GM23338 (cell line): ENCODE measurements at regions not wholly inside any gene's neighbourhood (a gene's known extent, or its start where the extent isn't known, plus 50 kb on each side); places are given as distances from the start of the nearest gene placed in this dataset.

ENCODE experiments used
- ATAC-seq: fragments of 200-7000 bp; cut with Tn5 transposase; 3 replicates; pipeline ENCODE4 v1.9.1; 2020
- DNase-seq: peaks from one replicate; pipeline ENCODE4 v3.0.0-alpha.2; 2015; ENCODE audit warnings: low spot score
- H2AFZ ChIP-seq: fragments of 200-600 bp; sonication (generic); 2 replicates; pipeline ENCODE4 v1.8.0; 2016; ENCODE audit warnings: antibody characterized with exemption, mild to moderate bottlenecking, moderate library complexity
- H3F3A ChIP-seq: fragments of 200-600 bp; sonication (generic); replicated peaks from 2 replicates; pipeline ENCODE4 v1.8.0; 2017; ENCODE audit warnings: antibody characterized with exemption, mixed run types, low read depth
- H3K27ac ChIP-seq: fragments of 200-600 bp; sonication (generic); 2 replicates; pipeline ENCODE4 v1.6.1; 2016; ENCODE audit warnings: low read depth
- H3K27me3 ChIP-seq: fragments of 200-600 bp; sonication (generic); 2 replicates; pipeline ENCODE4 v1.8.0; 2016; ENCODE audit warnings: mild to moderate bottlenecking, mixed run types, moderate library complexity; ENCODE audit not compliant: insufficient read depth
- H3K36me3 ChIP-seq: fragments of 200-600 bp; sonication (generic); 2 replicates; pipeline ENCODE4 v1.8.0; 2016; ENCODE audit warnings: mild to moderate bottlenecking; ENCODE audit not compliant: insufficient read depth
- H3K4me1 ChIP-seq: fragments of 200-600 bp; sonication (generic); 2 replicates; pipeline ENCODE4 v1.8.0; 2016; ENCODE audit warnings: mild to moderate bottlenecking, moderate library complexity; ENCODE audit not compliant: insufficient read depth
- H3K4me2 ChIP-seq: fragments of 200-600 bp; sonication (generic); 2 replicates; pipeline ENCODE4 v1.7.1; 2017; ENCODE audit warnings: mixed run types
- H3K4me3 ChIP-seq: fragments of 200-600 bp; sonication (generic); 2 replicates; pipeline ENCODE4 v1.6.1; 2016; ENCODE audit warnings: mixed run types
- H3K79me2 ChIP-seq: fragments of 200-600 bp; sonication (generic); replicated peaks from 2 replicates; pipeline ENCODE4 v1.8.0; 2017; ENCODE audit warnings: mild to moderate bottlenecking; ENCODE audit not compliant: insufficient read depth
- H3K9me2 ChIP-seq: fragments of 200-600 bp; sonication (generic); 2 replicates; pipeline ENCODE4 v1.8.0; 2017; ENCODE audit not compliant: insufficient read depth
- H4K20me1 ChIP-seq: fragments of 200-600 bp; sonication (generic); replicated peaks from 2 replicates; pipeline ENCODE4 v1.8.0; 2017; ENCODE audit warnings: mild to moderate bottlenecking; ENCODE audit not compliant: insufficient read depth
- H3K27ac Mint-ChIP-seq: 2 replicates; pipeline ENCODE4 v1.8.0; 2020; ENCODE audit warnings: inconsistent platforms, mild to moderate bottlenecking, moderate library complexity, mixed read lengths
- H3K27me3 Mint-ChIP-seq: 3 replicates; pipeline ENCODE4 v1.8.0; 2022; ENCODE audit warnings: low read depth, mild to moderate bottlenecking, moderate library complexity, mixed read lengths, inconsistent platforms; ENCODE audit not compliant: insufficient read depth, poor library complexity
- H3K36me3 Mint-ChIP-seq: 3 replicates; pipeline ENCODE4 v1.8.0; 2021; ENCODE audit warnings: low read depth, mild to moderate bottlenecking, inconsistent platforms, moderate library complexity, mixed read lengths
- H3K4me1 Mint-ChIP-seq: 3 replicates; pipeline ENCODE4 v1.8.0; 2020; ENCODE audit warnings: mild to moderate bottlenecking, inconsistent platforms, mixed read lengths
- H3K4me3 Mint-ChIP-seq: 3 replicates; pipeline ENCODE4 v1.8.0; 2021; ENCODE audit warnings: moderate library complexity, mild to moderate bottlenecking, inconsistent platforms, mixed read lengths
- H3K9me3 Mint-ChIP-seq: 3 replicates; pipeline ENCODE4 v1.8.0; 2020; ENCODE audit warnings: moderate library complexity, mild to moderate bottlenecking, inconsistent platforms, mixed read lengths
- CREB1 ChIP-seq: fragments of 250-450 bp; sonication (Bioruptor Pico); IDR thresholded peaks from 2 replicates; pipeline ENCODE4 v1.5.0; 2020; ENCODE audit warnings: low read depth, mild to moderate bottlenecking, moderate library complexity
- EZH2 ChIP-seq: fragments of 200-600 bp; sonication (generic); IDR thresholded peaks from one replicate; pipeline ENCODE4 v1.8.0; 2017; ENCODE audit warnings: antibody characterized with exemption, mild to moderate bottlenecking, low read depth; ENCODE audit not compliant: unreplicated experiment
- NANOG ChIP-seq: IDR thresholded peaks from 2 replicates; pipeline ENCODE4 v1.6.1; 2016; ENCODE audit warnings: antibody characterized with exemption, borderline replicate concordance
- POLR2AphosphoS5 ChIP-seq: IDR thresholded peaks from 2 replicates; pipeline ENCODE4 v1.6.1; 2016; ENCODE audit warnings: antibody characterized with exemption, low read depth
- REST ChIP-seq: IDR thresholded peaks from one replicate; pipeline ENCODE4 v1.6.1; 2018; ENCODE audit warnings: antibody characterized with exemption; ENCODE audit not compliant: unreplicated experiment
- ZNF462 ChIP-seq: fragments of 250-450 bp; sonication (Bioruptor Pico); IDR thresholded peaks from 2 replicates; pipeline ENCODE4 v1.5.0; 2020; ENCODE audit warnings: mild to moderate bottlenecking, moderate library complexity
- TF ChIP-seq, protein P1 (sequence below): IDR thresholded peaks from 2 replicates; pipeline ENCODE4 v1.6.1; 2016; ENCODE audit warnings: antibody characterized with exemption

DNA sequence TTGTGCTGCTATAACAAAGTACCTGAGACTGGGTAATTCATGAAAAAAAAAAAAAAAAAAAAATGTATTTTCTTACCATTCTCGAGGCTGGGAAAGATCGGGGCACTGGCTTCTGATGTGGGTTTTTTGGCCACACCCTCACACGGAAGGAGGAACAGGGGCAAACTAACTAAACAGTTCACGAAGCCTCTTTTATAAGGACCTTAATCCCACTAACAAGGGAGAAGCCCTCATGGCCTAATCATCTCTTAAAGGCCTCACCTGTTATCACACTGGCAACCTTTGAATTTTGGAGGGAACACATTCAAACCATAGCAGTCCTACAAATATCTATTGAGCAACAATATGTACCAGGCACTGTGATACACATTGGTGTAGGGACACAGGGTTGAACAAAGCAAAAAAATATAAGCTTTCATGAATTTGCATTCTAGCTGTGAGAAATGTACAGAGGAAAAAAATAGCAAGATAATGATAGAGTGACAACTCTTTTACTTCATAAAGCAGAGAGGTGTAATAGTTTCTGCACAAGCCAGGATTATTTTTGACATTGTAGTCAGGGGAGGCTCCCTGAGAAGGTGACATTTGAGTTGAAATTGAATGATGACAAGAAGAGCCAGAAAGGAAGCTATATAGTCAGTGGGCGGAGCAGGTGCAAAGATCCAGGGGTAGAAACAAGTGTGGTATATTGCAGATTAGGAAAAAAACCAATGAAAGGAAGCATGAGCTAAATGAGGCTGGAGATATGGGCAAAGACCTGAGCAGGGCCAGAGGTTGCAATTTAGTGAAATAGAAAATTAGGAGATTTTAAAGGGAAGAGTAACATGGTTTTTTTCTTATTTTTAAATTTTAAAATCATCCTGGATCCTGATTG lies 68.1 kb upstream of the GRAMD2B start (continued):
- TF ChIP-seq ZNF462 (no peak), CREB1 (CRISPR knock-in tag) (no peak)

DNA sequence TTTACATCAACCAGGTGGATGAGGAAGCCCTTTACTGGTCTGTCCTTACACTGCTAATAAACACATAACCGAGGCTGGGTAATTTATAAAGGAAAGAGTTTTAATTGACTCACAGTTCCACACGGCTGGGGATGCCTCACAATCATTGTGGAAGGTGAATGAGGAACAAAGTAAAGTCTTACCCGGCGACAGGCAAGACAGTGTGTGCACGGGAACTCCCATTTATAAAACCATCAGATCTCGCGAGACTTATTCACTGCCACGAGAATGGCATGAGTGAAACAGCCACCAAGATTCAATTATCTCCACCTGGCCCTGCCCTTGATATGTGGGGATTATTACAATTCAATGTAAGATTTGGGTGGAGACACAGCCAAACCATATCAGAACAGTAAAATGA lies 67.3 kb upstream of the GRAMD2B start:
- no peak for DNase-seq
- Mint-ChIP-seq H3K27me3 (no peaks in the 10 kb centered on the region), H3K27ac (no peak overlapping the region), H3K4me3 (no peak overlapping the region), H3K4me1 (peaks cover 11% of the 10 kb centered on the region), H3K36me3 (no peaks in the 10 kb centered on the region), H3K9me3 (no peaks in the 10 kb centered on the region)
- Histone ChIP-seq H4K20me1 (no peaks in the 10 kb centered on the region), H2AFZ (peak overlapping the region; percentile 8; the same call in 1 of the 2 replicates), H3K27ac (no peak overlapping the region), H3F3A (no peaks in the 10 kb centered on the region), H3K36me3 (no peaks in the 10 kb centered on the region), H3K9me2 (peaks cover 3% of the 10 kb centered on the region), H3K27me3 (no peaks in the 10 kb centered on the region), H3K4me3 (no peak overlapping the region), H3K79me2 (no peaks in the 10 kb centered on the region), H3K4me1 (no peaks in the 10 kb centered on the region; the same call in 1 of the 2 replicates), H3K4me2 (no peak overlapping the region)
- no peak for ATAC-seq
- TF ChIP-seq EZH2 (no peak), POLR2AphosphoS5 (no peak), NANOG (no peak), REST (no peak)
- TF ChIP-seq, protein P1, sequence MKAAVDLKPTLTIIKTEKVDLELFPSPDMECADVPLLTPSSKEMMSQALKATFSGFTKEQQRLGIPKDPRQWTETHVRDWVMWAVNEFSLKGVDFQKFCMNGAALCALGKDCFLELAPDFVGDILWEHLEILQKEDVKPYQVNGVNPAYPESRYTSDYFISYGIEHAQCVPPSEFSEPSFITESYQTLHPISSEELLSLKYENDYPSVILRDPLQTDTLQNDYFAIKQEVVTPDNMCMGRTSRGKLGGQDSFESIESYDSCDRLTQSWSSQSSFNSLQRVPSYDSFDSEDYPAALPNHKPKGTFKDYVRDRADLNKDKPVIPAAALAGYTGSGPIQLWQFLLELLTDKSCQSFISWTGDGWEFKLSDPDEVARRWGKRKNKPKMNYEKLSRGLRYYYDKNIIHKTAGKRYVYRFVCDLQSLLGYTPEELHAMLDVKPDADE: no peak
